Mesothelial cell of epicardium (in vitro differentiated cells): ENCODE measurements at regions not wholly inside any gene's neighbourhood (a gene's known extent, or its start where the extent isn't known, plus 50 kb on each side); places are given as distances from the start of the nearest gene placed in this dataset.

Experiments used
- DNase-seq, 2 experiments: peaks; one replicate each; pipeline ENCODE4 v3.0.0; 2021; ENCODE audit warnings: low spot score in 2 of 2; ENCODE audit not compliant: unreplicated experiment in 2 of 2
- H3K27ac Mint-ChIP-seq: 2 replicates; pipeline ENCODE4 v1.8.0; 2021; ENCODE audit warnings: mixed read lengths
- H3K27me3 Mint-ChIP-seq: 2 replicates; pipeline ENCODE4 v1.8.0; 2021; ENCODE audit warnings: low read depth, mixed read lengths
- H3K36me3 Mint-ChIP-seq: 2 replicates; pipeline ENCODE4 v1.8.0; 2021; ENCODE audit warnings: mixed read lengths
- H3K4me1 Mint-ChIP-seq: 2 replicates; pipeline ENCODE4 v1.8.0; 2021; ENCODE audit warnings: mixed read lengths
- H3K4me3 Mint-ChIP-seq: 2 replicates; pipeline ENCODE4 v1.8.0; 2021; ENCODE audit warnings: mild to moderate bottlenecking, moderate library complexity, mixed read lengths
- H3K9me3 Mint-ChIP-seq: 2 replicates; pipeline ENCODE4 v1.8.0; 2021; ENCODE audit warnings: mixed read lengths
- CTCF ChIP-seq: fragments of 200-600 bp; sonication (generic); IDR thresholded peaks from one replicate; pipeline ENCODE4 v1.5.0; 2021; ENCODE audit warnings: antibody characterized with exemption; ENCODE audit not compliant: unreplicated experiment

GRCh38 chr14:21924479-21924878 is 250.9 kb upstream of the OR4E1 start:
- Mint-ChIP-seq H3K27me3 (peaks cover 49% of the 10 kb centered on the region), H3K9me3 (no peaks in the 10 kb centered on the region), H3K27ac (no peak overlapping the region), H3K4me1 (no peaks in the 10 kb centered on the region), H3K4me3 (no peak overlapping the region), H3K36me3 (no peaks in the 10 kb centered on the region)
- no peak for TF ChIP-seq CTCF
- no peak for DNase-seq

- no peak for TF ChIP-seq CTCF
- no peaks in the 10 kb centered on the region for H3K4me1 Mint-ChIP-seq
- H3K9me3 Mint-ChIP-seq, result no peaks in the 10 kb centered on the region
- no peaks in the 10 kb centered on the region for H3K36me3 Mint-ChIP-seq
- no peak for DNase-seq
- H3K27me3 Mint-ChIP-seq, result peaks cover 52% of the 10 kb centered on the region
- H3K4me3 Mint-ChIP-seq, result no peak overlapping the region
- H3K27ac Mint-ChIP-seq, result no peak overlapping the region
Observed at GRCh38 chr14:21923820-21924219, 250.2 kb upstream of the OR4E1 start.

GRCh38 chr14:21921453-21921852 is 247.8 kb upstream of the OR4E1 start:
- Mint-ChIP-seq H3K36me3 (no peaks in the 10 kb centered on the region), H3K27ac (no peak overlapping the region), H3K4me1 (no peaks in the 10 kb centered on the region), H3K27me3 (peaks cover 51% of the 10 kb centered on the region), H3K4me3 (no peak overlapping the region), H3K9me3 (no peaks in the 10 kb centered on the region)
- no peak for TF ChIP-seq CTCF
- no peak for DNase-seq

GRCh38 chr14:21917699-21918436 is 244.2 kb upstream of the OR4E1 start:
- TF ChIP-seq CTCF, result no peak
- Mint-ChIP-seq H3K9me3 (no peaks in the 10 kb centered on the region), H3K27me3 (peaks cover 41% of the 10 kb centered on the region), H3K36me3 (no peaks in the 10 kb centered on the region), H3K4me3 (no peak overlapping the region), H3K4me1 (no peaks in the 10 kb centered on the region), H3K27ac (no peak overlapping the region)
- DNase-seq, result no peak

GRCh38 chr14:21915826-21916225 is 242.2 kb upstream of the OR4E1 start:
- Mint-ChIP-seq H3K4me3 (no peak overlapping the region), H3K27ac (no peak overlapping the region), H3K36me3 (no peaks in the 10 kb centered on the region), H3K9me3 (no peaks in the 10 kb centered on the region), H3K27me3 (peaks cover 35% of the 10 kb centered on the region), H3K4me1 (peaks cover 3% of the 10 kb centered on the region)
- no peak for TF ChIP-seq CTCF
- DNase-seq, result no peak
